ENCODE measurements at regions not wholly inside any gene's neighbourhood (a gene's known extent, or its start where the extent isn't known, plus 50 kb on each side); places are given as distances from the start of the nearest gene placed in this dataset.

DNA sequence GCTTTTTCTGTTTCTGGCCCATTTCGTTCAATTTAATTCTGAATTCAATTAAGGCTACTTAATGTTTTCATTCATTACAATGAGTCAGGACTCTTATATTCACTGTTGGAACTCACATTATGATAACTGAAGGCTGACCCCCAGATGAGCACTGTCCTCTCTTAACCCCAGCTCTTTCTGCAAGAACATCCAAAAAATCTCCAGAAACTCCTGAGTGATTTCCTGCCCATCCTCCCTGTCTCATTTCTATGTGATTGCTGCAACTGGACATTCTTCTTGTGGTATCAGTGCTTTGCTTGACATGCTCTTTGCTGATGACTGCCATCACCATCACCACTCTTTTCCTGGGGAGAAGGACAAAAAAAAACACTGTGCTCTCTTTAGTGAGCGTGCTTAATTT lies 240.3 kb downstream of the SPRY2 start:
- TF ChIP-seq, protein P1, sequence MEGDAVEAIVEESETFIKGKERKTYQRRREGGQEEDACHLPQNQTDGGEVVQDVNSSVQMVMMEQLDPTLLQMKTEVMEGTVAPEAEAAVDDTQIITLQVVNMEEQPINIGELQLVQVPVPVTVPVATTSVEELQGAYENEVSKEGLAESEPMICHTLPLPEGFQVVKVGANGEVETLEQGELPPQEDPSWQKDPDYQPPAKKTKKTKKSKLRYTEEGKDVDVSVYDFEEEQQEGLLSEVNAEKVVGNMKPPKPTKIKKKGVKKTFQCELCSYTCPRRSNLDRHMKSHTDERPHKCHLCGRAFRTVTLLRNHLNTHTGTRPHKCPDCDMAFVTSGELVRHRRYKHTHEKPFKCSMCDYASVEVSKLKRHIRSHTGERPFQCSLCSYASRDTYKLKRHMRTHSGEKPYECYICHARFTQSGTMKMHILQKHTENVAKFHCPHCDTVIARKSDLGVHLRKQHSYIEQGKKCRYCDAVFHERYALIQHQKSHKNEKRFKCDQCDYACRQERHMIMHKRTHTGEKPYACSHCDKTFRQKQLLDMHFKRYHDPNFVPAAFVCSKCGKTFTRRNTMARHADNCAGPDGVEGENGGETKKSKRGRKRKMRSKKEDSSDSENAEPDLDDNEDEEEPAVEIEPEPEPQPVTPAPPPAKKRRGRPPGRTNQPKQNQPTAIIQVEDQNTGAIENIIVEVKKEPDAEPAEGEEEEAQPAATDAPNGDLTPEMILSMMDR (IDR thresholded peaks at IDR 0.05), result no peak
- TF ChIP-seq POLR2A (IDR thresholded peaks at IDR 0.05), result no peak
